CD14-positive monocyte (primary cell): ENCODE measurements at regions not wholly inside any gene's neighbourhood (a gene's known extent, or its start where the extent isn't known, plus 50 kb on each side); places are given as distances from the start of the nearest gene placed in this dataset.

ENCODE experiments used
- DNase-seq, 3 donors: peaks; one replicate each; pipeline ENCODE4 v3.0.0-alpha.2; 2011 to 2022
- H2AFZ ChIP-seq: 2 replicates; pipeline ENCODE4 v1.6.0; 2012; ENCODE audit warnings: mild to moderate bottlenecking, low read depth, low read length, inconsistent platforms; ENCODE audit not compliant: insufficient read depth, poor library complexity, severe bottlenecking
- H3K27ac ChIP-seq, 2 donors: 1 replicate in 1 of 2; 2 replicates in 1 of 2; pipeline ENCODE4 v1.5.1; 2012 to 2013; ENCODE audit warnings: low read length in 2 of 2, control low read depth in 1 of 2, inconsistent platforms in 1 of 2, low read depth in 1 of 2, mild to moderate bottlenecking in 1 of 2
- H3K27me3 ChIP-seq, 2 donors: one replicate each; pipeline versions ENCODE4 v1.6.0 to v1.6.1; 2011 to 2013; ENCODE audit warnings: low read length in 2 of 2; ENCODE audit not compliant: control insufficient read depth in 2 of 2, insufficient read depth in 2 of 2
- H3K36me3 ChIP-seq, 2 donors: replicated peaks in 1 of 2; 1 replicate in 1 of 2; 2 replicates in 1 of 2; pipeline versions ENCODE4 v1.5.1 to v1.6.1; 2012 to 2013; ENCODE audit warnings: low read length in 2 of 2, control low read depth in 1 of 2, inconsistent platforms in 1 of 2, mild to moderate bottlenecking in 1 of 2; ENCODE audit not compliant: insufficient read depth in 2 of 2, control insufficient read depth in 1 of 2
- H3K4me1 ChIP-seq, 2 donors: 1 replicate in 1 of 2; 2 replicates in 1 of 2; pipeline versions ENCODE4 v1.5.1 to v1.6.1; 2012 to 2013; ENCODE audit warnings: low read length in 2 of 2, control low read depth in 1 of 2, inconsistent platforms in 1 of 2, mild to moderate bottlenecking in 1 of 2, moderate library complexity in 1 of 2; ENCODE audit not compliant: insufficient read depth in 2 of 2, control insufficient read depth in 1 of 2
- H3K4me2 ChIP-seq: replicated peaks from 2 replicates; pipeline ENCODE3; 2012; ENCODE audit warnings: low read length, moderate library complexity, mild to moderate bottlenecking; ENCODE audit not compliant: poor library complexity, severe bottlenecking; ENCODE audit errors: extremely low read depth
- H3K4me3 ChIP-seq, 3 experiments: fragments of 200-600 bp in 1 of 3; sonication (generic) in 1 of 3; replicated peaks in 1 of 3; 1 replicate in 2 of 3; 2 replicates in 1 of 3; pipeline ENCODE4 v1.5.1; 2011 to 2013; ENCODE audit warnings: low read length in 3 of 3, mild to moderate bottlenecking in 3 of 3, control low read depth in 2 of 3, low read depth in 2 of 3, inconsistent platforms in 1 of 3, moderate library complexity in 1 of 3
- H3K79me2 ChIP-seq: 2 replicates; pipeline ENCODE4 v1.6.0; 2012; ENCODE audit warnings: mild to moderate bottlenecking, control low read depth, inconsistent platforms, low read length, moderate library complexity; ENCODE audit not compliant: insufficient read depth
- H3K9ac ChIP-seq: 2 replicates; pipeline ENCODE4 v1.6.0; 2017; ENCODE audit warnings: low read length, mild to moderate bottlenecking; ENCODE audit not compliant: insufficient read depth, poor library complexity, severe bottlenecking
- H3K9me3 ChIP-seq, 2 donors: replicated peaks in 1 of 2; 1 replicate in 1 of 2; 2 replicates in 1 of 2; pipeline versions ENCODE4 v1.5.1 to v1.6.1; 2012 to 2013; ENCODE audit warnings: low read length in 2 of 2, control low read depth in 1 of 2; ENCODE audit not compliant: control insufficient read depth in 1 of 2, insufficient read depth in 1 of 2
- H4K20me1 ChIP-seq: 2 replicates; pipeline ENCODE4 v1.6.0; 2012; ENCODE audit warnings: mild to moderate bottlenecking, low read length, control low read depth, moderate library complexity; ENCODE audit not compliant: insufficient read depth
- H3K27ac Mint-ChIP-seq, 7 donors: one replicate each; pipeline ENCODE4 v1.8.0; 2020; ENCODE audit warnings: mild to moderate bottlenecking in 7 of 7, mixed read lengths in 7 of 7, moderate library complexity in 6 of 7, inconsistent platforms in 2 of 7
- H3K27me3 Mint-ChIP-seq, 3 donors: one replicate each; pipeline ENCODE4 v1.8.0; 2021 to 2022; ENCODE audit warnings: low read depth in 3 of 3, mild to moderate bottlenecking in 3 of 3, mixed read lengths in 3 of 3, moderate library complexity in 3 of 3, inconsistent platforms in 1 of 3
- H3K36me3 Mint-ChIP-seq, 2 donors: one replicate each; pipeline ENCODE4 v1.8.0; 2020; ENCODE audit warnings: mixed read lengths in 2 of 2, inconsistent platforms in 1 of 2, mild to moderate bottlenecking in 1 of 2
- H3K4me1 Mint-ChIP-seq: one replicate; pipeline ENCODE4 v1.8.0; 2020; ENCODE audit warnings: mild to moderate bottlenecking, mixed read lengths
- H3K4me3 Mint-ChIP-seq, 2 donors: one replicate each; pipeline ENCODE4 v1.8.0; 2020; ENCODE audit warnings: mild to moderate bottlenecking in 2 of 2, mixed read lengths in 2 of 2, moderate library complexity in 1 of 2
- H3K9me3 Mint-ChIP-seq, 7 donors: one replicate each; pipeline ENCODE4 v1.8.0; 2020 to 2022; ENCODE audit warnings: mixed read lengths in 7 of 7, mild to moderate bottlenecking in 6 of 7, moderate library complexity in 6 of 7, inconsistent platforms in 2 of 7
- CTCF ChIP-seq: fragments of 200-600 bp; IDR thresholded peaks from one replicate; pipeline ENCODE4 v1.8.0; 2022; ENCODE audit warnings: antibody characterized with exemption, mild to moderate bottlenecking
- whole genome bisulfite sequencing: methylation state at CpG from one replicate; pipeline ENCODE4 v1.1.5; 2013; ENCODE audit warnings: missing lambda C conversion rate; ENCODE audit not compliant: insufficient coverage; 5-methylcytosine and 5-hydroxymethylcytosine counted together
- intact Hi-C, 2 donors: fragments of 100-400 bp; cut with micrococcal nuclease; formaldehyde crosslinking; loops; one replicate each; pipeline versions ENCODE4 v1.15.0 to v1.15.1; 2023

- intact Hi-C loops = no loop called here
Observed at GRCh38 chr17:79504181-79504605, 106.7 kb downstream of the RBFOX3 start.

GRCh38 chr17:79503126-79503839 is 107.6 kb downstream of the RBFOX3 start:
- intact Hi-C loops = no loop called here
- Mint-ChIP-seq H3K36me3 (no peaks in the 10 kb centered on the region), H3K27me3 (peaks cover 5 to 8% (median 7%) of the 10 kb centered on the region in 3 donors), H3K4me3 (no peak overlapping the region), H3K27ac (peak overlapping the region in 1 of 7 donors; percentile 36), H3K9me3 (peaks cover 0 to 3% (median 0%) of the 10 kb centered on the region in 7 donors), H3K4me1 (peaks cover 3% of the 10 kb centered on the region)
- H3K79me2 ChIP-seq = no peaks in the 10 kb centered on the region
- TF ChIP-seq CTCF = no peak
- no peak overlapping the region for H3K4me3 ChIP-seq
- H3K27ac ChIP-seq = no peak overlapping the region
- H3K4me1 ChIP-seq = no peaks in the 10 kb centered on the region
- no peaks in the 10 kb centered on the region for H4K20me1 ChIP-seq
- no peaks in the 10 kb centered on the region for H3K9me3 ChIP-seq
- H2AFZ ChIP-seq = no peak overlapping the region
- H3K4me2 ChIP-seq = no peak overlapping the region
- WGBS = 95% methylated on average over 4 of the region's 15 CpGs
- H3K27me3 ChIP-seq = no peaks in the 10 kb centered on the region
- no peak overlapping the region for H3K9ac ChIP-seq
- no peak for DNase-seq
- H3K36me3 ChIP-seq = no peaks in the 10 kb centered on the region

More at GRCh38 chr17:79504181-79504605, 106.7 kb downstream of the RBFOX3 start:
- Histone ChIP-seq H4K20me1 (no peaks in the 10 kb centered on the region), H3K27ac (no peak overlapping the region), H3K4me2 (no peak overlapping the region), H2AFZ (no peak overlapping the region), H3K27me3 (no peaks in the 10 kb centered on the region), H3K79me2 (no peaks in the 10 kb centered on the region), H3K9ac (no peak overlapping the region), H3K9me3 (no peaks in the 10 kb centered on the region), H3K4me1 (no peaks in the 10 kb centered on the region), H3K36me3 (no peaks in the 10 kb centered on the region), H3K4me3 (no peak overlapping the region)
- WGBS = 82% methylated on average over 13 of the region's 13 CpGs
- Mint-ChIP-seq H3K4me3 (no peak overlapping the region), H3K27ac (no peak overlapping the region), H3K36me3 (no peaks in the 10 kb centered on the region), H3K4me1 (peaks cover 3% of the 10 kb centered on the region), H3K27me3 (peaks cover 5 to 8% (median 7%) of the 10 kb centered on the region in 3 donors), H3K9me3 (peaks cover 0 to 8% (median 0%) of the 10 kb centered on the region in 7 donors)
- TF ChIP-seq CTCF = no peak
- no peak for DNase-seq
